Sigmoid colon (tissue), 6 donors: ENCODE measurements at regions not wholly inside any gene's neighbourhood (a gene's known extent, or its start where the extent isn't known, plus 50 kb on each side); places are given as distances from the start of the nearest gene placed in this dataset.

Experiments used
- DNase-seq: peaks from one replicate; pipeline ENCODE4 v3.0.0-alpha.2; 2019
- H3K27ac ChIP-seq, 4 donors: fragments of 200-600 bp; sonication (generic); one replicate each; pipeline ENCODE4 v1.5.1; 2016 to 2019; ENCODE audit warnings: mild to moderate bottlenecking in 1 of 4
- H3K27me3 ChIP-seq, 3 donors: fragments of 200-600 bp; sonication (generic); one replicate each; pipeline ENCODE4 v1.5.1; 2019; ENCODE audit warnings: mild to moderate bottlenecking in 1 of 3
- H3K36me3 ChIP-seq, 4 donors: fragments of 200-600 bp; sonication (generic); one replicate each; pipeline ENCODE4 v1.5.1; 2016 to 2019
- H3K4me1 ChIP-seq, 4 donors: fragments of 200-600 bp; sonication (generic); one replicate each; pipeline ENCODE4 v1.5.1; 2017 to 2019
- H3K4me3 ChIP-seq, 4 donors: fragments of 200-600 bp; sonication (generic); one replicate each; pipeline ENCODE4 v1.5.1; 2017 to 2019; ENCODE audit warnings: mild to moderate bottlenecking in 2 of 4, moderate library complexity in 1 of 4
- H3K9me3 ChIP-seq, 4 donors: fragments of 200-600 bp in 3 of 4; sonication (generic) in 3 of 4; one replicate each; pipeline versions ENCODE4 v1.5.1 to v1.6.1; 2013 to 2019
- CTCF ChIP-seq, 4 experiments: fragments of 450-650 bp in 3 of 4; fragments of 200-600 bp in 1 of 4; IDR thresholded peaks; one replicate each; pipeline ENCODE4 v1.5.1; 2016 to 2019; ENCODE audit warnings: antibody characterized with exemption in 4 of 4, mild to moderate bottlenecking in 3 of 4, moderate library complexity in 2 of 4
- EP300 ChIP-seq, 4 donors: sonication (generic); formaldehyde crosslinking; IDR thresholded peaks; one replicate each; pipeline ENCODE4 v1.6.1; 2017; ENCODE audit warnings: antibody characterized with exemption in 4 of 4
- POLR2A ChIP-seq, 2 donors: fragments of 450-650 bp; IDR thresholded peaks; one replicate each; pipeline ENCODE4 v1.6.1; 2016; ENCODE audit warnings: antibody characterized with exemption in 2 of 2, mild to moderate bottlenecking in 2 of 2, moderate library complexity in 2 of 2
- POLR2AphosphoS5 ChIP-seq, 4 donors: sonication (generic); formaldehyde crosslinking; IDR thresholded peaks; one replicate each; pipeline ENCODE4 v1.6.1; 2017; ENCODE audit warnings: antibody characterized with exemption in 4 of 4
- WGBS, 2 donors: extraction: QIAGEN DNeasy Blood & Tissue Kit; methylation state at CpG; one replicate each; pipeline ENCODE4 v1.1.7; 2013; 5-methylcytosine and 5-hydroxymethylcytosine counted together
- intact Hi-C: fragments of 100-400 bp; cut with DNase I; formaldehyde crosslinking; loops from one replicate; pipeline ENCODE4 v1.15.1; 2023
- donor health status: healthy with polysubstance abuse.
- donor health status: healthy.

- Histone ChIP-seq H3K4me3 (no peak overlapping the region), H3K27me3 (no peaks in the 10 kb centered on the region), H3K36me3 (no peaks in the 10 kb centered on the region), H3K27ac (no peak overlapping the region), H3K4me1 (peaks cover 0 to 9% (median 3%) of the 10 kb centered on the region in 4 donors), H3K9me3 (no peaks in the 10 kb centered on the region)
- TF ChIP-seq CTCF (IDR thresholded peaks at IDR 0.05) (no peak), POLR2AphosphoS5 (IDR thresholded peaks at IDR 0.05) (no peak)
- DNase-seq = no peak
- intact Hi-C loops = no loop called here
- WGBS, 2 donors = 34 to 74% methylated on average over 26 of the region's 26 CpGs
These were observed 453.6 kb downstream of the IRS2 start for GRCh38 chr13:109332506-109333499.

GRCh38 chr13:109331898-109332297 is 454.5 kb downstream of the IRS2 start:
- Histone ChIP-seq H3K36me3 (no peaks in the 10 kb centered on the region), H3K27me3 (no peaks in the 10 kb centered on the region), H3K9me3 (no peaks in the 10 kb centered on the region), H3K4me1 (peaks cover 0 to 7% (median 2%) of the 10 kb centered on the region in 4 donors), H3K4me3 (no peak overlapping the region), H3K27ac (no peak overlapping the region)
- no peak for DNase-seq
- TF ChIP-seq CTCF (IDR thresholded peaks at IDR 0.05) (no peak), POLR2AphosphoS5 (IDR thresholded peaks at IDR 0.05) (no peak), POLR2A (IDR thresholded peaks at IDR 0.05) (no peak), EP300 (IDR thresholded peaks at IDR 0.05) (no peak)
- intact Hi-C loops = no loop called here
- WGBS, 2 donors = 8 to 27% methylated on average over 11 of the region's 11 CpGs

GRCh38 chr13:109331011-109331433 is 455.4 kb downstream of the IRS2 start:
- Histone ChIP-seq H3K4me1 (no peaks in the 10 kb centered on the region), H3K36me3 (no peaks in the 10 kb centered on the region), H3K4me3 (no peak overlapping the region), H3K27ac (no peak overlapping the region), H3K9me3 (no peaks in the 10 kb centered on the region), H3K27me3 (no peaks in the 10 kb centered on the region)
- WGBS, 2 donors = 89 to 93% methylated on average over 2 of the region's 2 CpGs
- TF ChIP-seq POLR2AphosphoS5 (IDR thresholded peaks at IDR 0.05) (no peak), CTCF (IDR thresholded peaks at IDR 0.05) (no peak), POLR2A (IDR thresholded peaks at IDR 0.05) (no peak), EP300 (IDR thresholded peaks at IDR 0.05) (no peak)
- DNase-seq = no peak
- intact Hi-C loops = no loop called here

- TF ChIP-seq EP300 (IDR thresholded peaks at IDR 0.05) (no peak), POLR2A (IDR thresholded peaks at IDR 0.05) (no peak), POLR2AphosphoS5 (IDR thresholded peaks at IDR 0.05) (no peak), CTCF (IDR thresholded peaks at IDR 0.05) (no peak)
- WGBS, 2 donors = 67 to 80% methylated on average over 4 of the region's 4 CpGs
- Histone ChIP-seq H3K27me3 (no peaks in the 10 kb centered on the region), H3K27ac (no peak overlapping the region), H3K9me3 (no peaks in the 10 kb centered on the region), H3K4me1 (no peaks in the 10 kb centered on the region), H3K4me3 (no peak overlapping the region), H3K36me3 (no peaks in the 10 kb centered on the region)
- DNase-seq = no peak
- intact Hi-C loops = no loop called here
These were observed 456.3 kb downstream of the IRS2 start for GRCh38 chr13:109330123-109330522.
